ENCODE measurements at regions not wholly inside any gene's neighbourhood (a gene's known extent, or its start where the extent isn't known, plus 50 kb on each side); places are given as distances from the start of the nearest gene placed in this dataset.
"Not testable (repeated sequence)": the region's sequence is repeated elsewhere in the genome, so short reads cannot be mapped to it uniquely, and the experiment has no call there.

DNA sequence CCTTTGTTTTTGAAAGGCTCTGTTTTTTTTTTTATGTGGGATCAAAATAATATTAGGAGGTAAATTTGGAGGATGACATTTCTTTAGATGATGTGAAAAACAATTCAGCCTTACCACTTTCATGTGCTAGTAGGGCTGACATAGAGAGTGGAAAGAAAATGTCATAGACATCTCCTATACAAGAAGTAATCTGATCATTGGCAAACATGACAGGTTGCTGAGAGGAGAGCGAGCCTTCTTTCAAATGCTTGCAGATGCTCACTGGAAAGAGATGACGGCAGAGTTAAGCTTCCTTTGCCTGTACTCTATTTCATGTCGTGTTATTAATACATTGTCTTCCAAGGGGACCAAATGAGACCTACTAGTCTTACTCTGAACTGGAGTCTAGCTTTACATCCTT lies 160.1 kb upstream of the DAP start:
- no peak for DNase-seq

DNA sequence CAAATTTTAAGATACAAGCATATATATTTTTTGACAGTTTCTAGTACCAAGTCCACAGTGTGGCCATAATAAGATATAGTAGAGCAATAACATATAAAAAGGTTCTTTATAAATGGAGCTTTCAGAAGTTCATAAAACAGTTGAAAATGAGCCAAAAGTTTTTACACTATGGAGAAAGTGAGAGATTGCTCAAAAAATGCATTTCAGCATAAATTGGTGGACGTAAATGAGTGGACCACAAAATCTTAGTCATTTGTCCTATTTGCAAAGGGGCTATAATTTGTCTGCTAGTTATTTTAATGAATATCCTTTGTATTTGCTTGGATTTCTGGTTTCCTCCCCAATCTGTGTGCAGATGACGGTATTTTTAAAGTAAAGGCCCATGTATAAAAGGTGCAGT lies 159.4 kb upstream of the DAP start:
- no peak for DNase-seq

DNA sequence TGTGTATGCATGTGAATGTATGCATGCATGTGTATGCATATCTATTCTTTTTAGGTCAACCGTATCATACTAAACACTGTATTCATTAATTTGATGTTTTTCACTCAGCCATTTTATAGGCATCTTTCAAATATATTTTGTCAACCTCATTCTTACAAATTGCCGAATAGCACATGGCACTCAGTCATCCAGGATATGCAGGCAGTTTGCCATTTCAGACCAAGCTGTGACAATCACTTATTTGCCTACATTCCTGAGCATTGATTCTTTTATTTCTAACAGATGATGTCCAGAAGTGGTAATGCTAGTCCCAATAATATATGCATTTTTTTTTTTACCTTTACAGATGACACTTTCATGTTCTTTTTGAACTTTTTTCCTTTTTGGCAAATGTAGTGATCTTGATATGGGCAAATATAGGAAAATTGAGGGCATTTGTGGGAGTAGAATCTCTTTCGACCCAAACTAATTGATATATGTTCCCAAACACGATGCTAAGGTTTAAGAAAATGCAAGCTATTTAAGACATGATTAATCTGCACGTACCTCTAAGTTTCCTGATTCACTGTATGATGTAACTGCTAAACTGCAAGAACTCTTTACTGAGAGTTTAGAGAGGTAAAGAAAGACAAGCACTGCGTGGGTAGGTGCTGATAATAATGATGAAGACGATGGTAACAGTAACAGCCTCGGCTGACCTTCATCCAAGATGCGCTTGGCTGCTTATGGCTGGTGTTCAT lies 153.9 kb upstream of the DAP start:
- no peak for DNase-seq

- peak; percentile 66 to 81 for DNase-seq
Observed at GRCh38 chr5:10913841-10914240, 152.8 kb upstream of the DAP start.

DNA sequence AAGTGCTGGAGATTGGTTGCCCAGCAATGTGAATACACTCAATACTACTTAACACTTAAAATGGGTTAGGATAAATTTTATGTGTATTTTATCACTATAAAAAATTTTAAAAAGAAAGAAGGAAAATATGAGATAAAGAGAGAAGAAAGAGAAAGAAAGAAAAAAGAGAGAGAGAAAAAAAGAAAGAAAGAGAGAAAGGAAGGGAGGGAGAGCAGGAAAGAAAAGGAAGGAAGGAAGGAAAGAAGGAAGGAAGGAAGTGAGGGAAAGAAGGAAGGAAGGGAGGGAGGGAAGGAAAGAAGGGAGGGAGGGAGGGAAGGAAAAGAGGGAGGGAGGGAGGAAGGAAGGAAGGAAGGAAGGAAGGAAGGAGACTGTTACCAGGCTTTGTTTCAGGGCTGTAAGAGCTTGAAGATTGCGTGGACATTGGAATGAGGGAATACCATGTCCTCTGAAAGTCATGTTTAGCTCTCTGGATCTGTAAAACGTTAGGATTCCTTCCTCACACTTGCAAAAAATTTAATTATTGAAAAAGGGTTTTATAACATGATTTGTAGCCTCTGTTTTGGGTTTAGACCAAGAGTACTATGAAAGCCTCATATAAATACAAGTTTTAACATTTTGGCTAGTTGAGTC lies 152.3 kb upstream of the DAP start:
- DNase-seq, result no peak

DNA sequence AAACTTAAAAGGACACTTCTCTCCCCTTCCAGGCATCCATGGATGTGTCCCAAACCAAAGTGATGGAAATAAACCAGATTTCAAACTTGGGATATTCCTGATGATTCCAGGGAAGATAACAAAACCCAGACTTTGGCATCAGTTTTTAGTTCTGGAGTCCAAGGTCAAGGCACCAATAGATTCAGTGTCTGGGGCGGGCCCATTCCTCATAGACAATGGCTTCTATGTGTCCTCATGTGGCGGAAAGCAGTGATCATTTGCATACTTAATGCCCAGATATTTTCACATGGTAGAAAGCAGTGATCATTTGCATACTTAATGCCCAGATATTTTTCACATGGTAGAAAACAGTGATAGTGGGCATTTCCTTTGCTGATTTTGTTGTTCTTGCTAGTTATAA lies 151.4 kb upstream of the DAP start:
- no peak for DNase-seq

DNA sequence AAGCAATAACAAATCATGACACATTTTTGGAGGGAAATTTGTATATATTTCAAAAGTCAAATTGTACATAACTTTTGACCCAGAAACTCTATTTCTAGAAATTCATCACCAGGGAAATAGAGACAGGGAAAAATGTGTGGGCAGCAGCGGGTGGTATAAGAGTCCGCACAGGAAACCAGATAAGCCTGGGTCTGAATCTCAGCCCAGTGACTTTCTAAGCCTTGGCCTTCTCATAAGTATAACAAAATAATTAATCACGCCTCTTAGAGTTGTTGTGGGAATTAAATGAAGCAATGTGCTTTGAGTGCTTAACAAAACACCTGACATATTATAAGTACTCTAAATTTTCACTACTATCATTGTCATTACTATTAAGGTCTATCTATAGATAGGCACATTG lies 149.2 kb upstream of the DAP start:
- no peak for DNase-seq

GRCh38 chr5:10904862-10905432 lies 143.9 kb upstream of the DAP start:
- no peak for DNase-seq

- no peak for DNase-seq
Observed at GRCh38 chr5:10903786-10904560, 142.9 kb upstream of the DAP start.

DNA sequence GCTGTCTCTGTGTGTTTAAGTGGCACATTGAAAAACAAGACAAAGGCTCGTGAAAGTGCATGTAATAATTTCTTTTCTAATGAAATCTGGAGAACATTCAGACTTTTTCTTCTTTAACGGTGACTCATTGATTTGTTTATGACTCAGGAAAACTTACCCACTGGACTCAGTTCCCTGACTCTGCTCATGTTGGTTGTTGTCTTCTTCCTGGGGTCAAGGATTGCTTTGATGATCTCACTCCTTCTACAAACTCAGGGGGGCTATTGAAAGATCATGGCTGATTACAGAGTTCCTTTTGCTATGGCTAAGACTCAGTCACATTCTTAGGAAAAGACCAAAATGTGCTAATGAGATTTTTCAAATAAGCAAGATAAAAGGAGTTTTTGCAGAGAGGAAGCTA lies 141.1 kb upstream of the DAP start:
- DNase-seq, result no peak

GRCh38 chr5:10898514-10898913 lies 137.5 kb upstream of the DAP start:
- DNase-seq, result no peak

DNA sequence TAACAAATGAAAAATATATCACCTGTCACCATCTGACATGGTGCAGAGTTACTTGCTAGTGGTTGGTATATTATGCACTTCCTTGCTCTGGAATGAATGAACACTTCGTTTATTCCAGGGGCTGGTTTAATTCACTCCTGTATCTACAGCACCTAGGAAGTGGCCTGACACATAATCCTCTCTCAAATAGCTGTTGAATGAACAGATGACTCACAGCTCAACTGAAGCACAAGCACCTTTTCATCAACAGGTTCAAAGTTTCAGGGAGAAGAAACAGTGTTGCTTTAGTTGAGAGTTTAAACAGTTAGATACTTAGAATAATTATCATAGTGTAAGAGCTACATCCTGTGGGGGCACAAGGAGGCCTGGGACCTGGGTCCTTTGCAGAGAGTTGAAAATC lies 135.0 kb upstream of the DAP start:
- DNase-seq, result no peak

DNA sequence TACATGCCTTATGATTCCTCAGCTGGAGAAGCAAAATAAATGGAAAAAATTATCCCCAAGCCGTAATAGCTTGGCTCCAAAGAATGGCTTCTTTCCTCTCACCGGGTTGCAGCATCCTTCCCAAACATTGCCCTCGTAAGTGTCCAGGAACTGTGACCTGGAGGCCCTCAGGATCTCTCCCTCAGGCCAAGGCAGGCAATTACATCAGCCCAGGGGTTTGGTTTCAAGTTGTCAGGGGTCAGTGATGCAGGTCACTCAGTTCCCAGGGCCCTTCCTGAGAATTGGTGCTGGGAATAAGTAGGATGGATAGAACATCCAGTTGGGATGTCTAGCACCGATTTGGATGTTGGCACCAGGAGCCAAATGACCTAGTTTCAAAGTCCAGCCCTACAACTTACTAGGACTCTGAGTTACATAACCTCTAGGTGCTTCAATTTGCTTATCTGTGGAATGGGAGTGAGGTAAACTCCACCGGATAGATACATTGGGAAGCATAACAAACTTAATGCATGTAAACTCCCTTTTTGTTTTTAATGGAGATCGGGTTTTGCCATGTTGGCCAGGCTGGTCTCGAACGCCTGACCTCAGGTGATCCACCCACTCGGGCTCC lies 133.5 kb upstream of the DAP start:
- DNase-seq, result no peak

DNA sequence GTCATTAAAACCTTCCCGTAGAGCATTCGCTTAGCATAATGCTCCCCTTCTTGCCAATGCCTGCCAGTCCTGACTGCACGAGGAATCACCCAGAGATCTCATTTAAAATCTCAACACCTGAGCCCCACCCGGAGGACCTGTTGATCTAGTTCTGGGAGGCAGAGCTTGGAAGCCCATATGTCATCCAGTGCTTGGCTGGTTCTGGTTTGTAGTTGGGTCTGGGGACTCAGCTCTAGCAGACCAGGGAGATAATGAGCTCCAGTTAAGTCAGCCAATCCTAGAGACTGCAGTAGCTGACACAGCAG lies 131.8 kb upstream of the DAP start:
- no peak for DNase-seq

DNA sequence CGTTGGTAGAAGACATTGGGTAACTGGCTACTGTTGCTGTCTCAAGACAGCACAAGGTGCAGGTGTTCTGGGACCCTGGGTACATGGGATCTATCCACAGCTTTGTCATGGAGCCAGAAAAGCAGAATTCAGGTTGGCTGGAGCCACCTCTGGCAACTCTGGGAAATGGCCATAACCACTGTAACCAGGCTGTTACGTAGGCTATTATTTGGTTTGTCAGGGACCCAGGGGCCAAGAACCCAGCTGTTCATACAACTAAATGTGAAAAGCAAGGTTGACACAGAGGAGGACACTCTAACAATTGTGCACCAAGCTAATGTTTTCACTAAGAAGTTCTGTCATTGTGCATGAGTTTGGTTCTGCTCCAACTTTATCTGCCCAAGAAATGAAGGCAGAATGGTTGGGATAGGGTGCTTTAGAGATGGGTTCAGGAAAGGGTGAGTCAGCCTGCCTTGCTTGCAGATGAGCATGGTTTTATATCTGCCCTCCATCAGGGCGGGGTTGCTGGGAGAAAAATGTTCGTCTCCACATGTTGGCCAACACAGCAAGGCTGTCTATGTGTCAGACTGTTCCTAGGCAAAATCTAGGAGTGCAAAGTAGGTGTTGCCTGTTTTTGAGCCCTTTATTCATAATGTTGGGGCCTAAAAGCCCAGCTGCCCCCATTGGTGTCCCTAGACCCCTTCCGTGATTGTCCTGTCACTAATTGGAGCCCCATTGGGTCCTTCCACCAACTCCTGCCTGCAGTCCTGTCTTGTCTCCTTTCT lies 131.3 kb upstream of the DAP start:
- DNase-seq, result no peak

DNA sequence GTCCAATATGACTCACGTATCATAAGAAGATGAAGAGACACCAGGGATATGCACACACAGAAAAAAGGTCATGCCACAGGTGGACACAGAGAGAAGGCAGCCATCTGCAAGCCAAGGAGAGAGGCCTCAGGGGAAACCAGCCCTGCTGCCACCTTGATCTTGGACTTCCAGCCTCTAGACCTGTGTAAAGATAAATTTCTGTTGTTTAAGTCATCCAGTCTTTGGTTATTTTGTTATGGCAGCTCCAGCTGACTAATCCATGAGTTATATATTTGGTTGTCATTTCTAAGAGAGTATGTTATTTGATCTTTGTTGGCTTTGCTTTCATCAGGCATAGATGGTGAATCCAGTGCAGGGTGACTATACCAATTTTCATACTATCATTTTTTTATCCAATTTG lies 130.2 kb upstream of the DAP start:
- DNase-seq, result no peak

DNA sequence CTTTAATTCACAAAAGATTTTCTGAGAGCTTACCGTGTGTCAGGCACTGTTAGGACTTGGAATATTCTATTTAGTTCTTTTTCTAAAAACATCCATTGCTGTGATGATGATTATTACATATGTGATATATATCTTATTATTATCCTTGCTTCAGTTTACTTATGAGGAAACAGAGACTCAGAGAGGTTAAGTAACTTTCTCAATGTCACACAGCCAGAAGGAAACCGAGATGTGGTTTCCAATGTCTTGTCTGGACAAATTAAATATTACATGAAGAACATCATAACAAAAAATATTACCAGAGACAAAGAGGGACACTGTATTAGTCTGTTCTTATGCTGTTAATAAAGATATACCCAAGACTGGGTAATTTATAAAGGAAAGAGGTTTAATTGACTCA lies 125.5 kb upstream of the DAP start:
- DNase-seq, result no peak

GRCh38 chr5:10885026-10885425 lies 124.0 kb upstream of the DAP start:
- no peak for DNase-seq

GRCh38 chr5:10883945-10884344 lies 122.9 kb upstream of the DAP start:
- DNase-seq, result not testable (repeated sequence)

- no peak for DNase-seq
Observed at GRCh38 chr5:10880934-10881333, 119.9 kb upstream of the DAP start.

DNA sequence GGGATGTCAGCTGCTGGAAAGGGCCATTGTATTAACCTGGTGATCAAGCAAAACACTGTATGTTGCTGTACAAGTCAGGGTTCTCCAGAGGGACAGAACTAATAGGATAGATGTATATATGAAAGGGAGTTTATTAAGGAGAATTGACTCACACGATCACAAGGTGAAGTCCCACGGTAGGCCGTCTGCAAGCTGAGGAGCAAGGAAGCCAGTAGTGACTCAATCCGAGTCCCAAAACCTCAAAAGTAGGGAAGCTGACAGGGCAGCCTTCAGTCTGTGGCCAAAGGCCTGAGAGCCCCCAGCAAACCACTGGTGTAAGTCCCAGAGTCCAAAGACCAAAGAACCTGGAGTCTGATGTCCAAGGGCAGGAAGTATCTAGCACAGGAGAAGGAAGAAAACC lies 116.0 kb upstream of the DAP start:
- not testable (repeated sequence) for DNase-seq

- no peak for DNase-seq
Observed at GRCh38 chr5:10876006-10876744, 115.1 kb upstream of the DAP start.

Data from AML-193 (cell line).